ENCODE measurements at regions not wholly inside any gene's neighbourhood (a gene's known extent, or its start where the extent isn't known, plus 50 kb on each side); places are given as distances from the start of the nearest gene placed in this dataset.

DNA sequence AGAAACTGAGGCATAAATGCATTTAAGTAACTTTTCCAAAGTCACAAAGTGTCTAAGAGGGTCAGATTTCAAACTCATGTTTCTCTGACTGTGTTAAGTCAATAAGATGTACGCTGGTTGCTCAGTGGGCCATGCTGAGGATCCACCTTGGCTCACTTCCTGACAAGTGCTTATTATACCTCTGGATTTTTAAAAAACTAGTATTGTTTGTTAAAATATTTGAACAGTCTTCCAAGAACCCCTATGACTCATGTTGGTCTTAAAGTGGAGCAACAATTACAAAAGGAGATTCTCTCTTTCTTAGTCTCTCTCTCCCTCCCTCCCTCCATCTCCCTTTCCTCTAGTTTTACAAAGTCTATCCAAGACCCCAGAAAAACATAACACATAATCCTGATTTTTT is 1050.2 kb downstream of the AGBL1 start:
- H3K27ac ChIP-seq, result no peak overlapping the region
- TF ChIP-seq CTCF (conservative IDR thresholded peaks at IDR 0.05), result no peak
- no peak for TF ChIP-seq ZFX (IDR thresholded peaks at IDR 0.05)

DNA sequence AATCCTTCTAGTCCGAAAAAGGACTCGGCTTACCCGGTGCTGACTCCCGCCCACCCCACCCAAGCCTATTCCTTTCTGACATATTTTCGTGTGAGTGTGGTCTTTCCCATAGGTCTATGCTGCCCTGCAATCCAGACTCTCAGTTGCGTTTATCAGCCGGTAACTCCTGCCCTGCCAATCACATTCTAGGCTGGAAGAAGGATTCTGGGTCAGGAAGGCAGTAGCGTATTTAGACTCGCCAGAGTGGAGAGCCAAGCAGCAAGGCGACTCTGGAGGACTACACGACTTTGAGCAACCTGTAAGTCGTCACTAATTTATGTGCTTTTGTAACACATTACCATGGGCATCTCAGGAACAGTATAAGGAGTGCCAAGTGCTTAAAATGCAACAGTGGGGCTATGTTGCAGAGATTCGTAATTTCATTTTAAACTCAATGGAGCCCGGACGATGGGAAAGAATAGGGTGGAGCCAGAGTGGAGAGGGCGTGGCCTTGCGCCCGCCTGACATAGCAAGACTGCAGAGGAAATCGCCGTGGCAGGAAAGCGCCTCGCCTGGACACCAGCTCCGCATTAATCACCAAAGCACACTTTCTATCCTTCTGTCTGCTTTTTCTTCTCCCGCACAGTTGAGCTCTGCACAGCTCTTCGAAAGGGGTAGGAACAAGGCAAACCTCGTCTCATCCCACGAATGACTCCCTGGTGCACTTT is 1044.2 kb downstream of the AGBL1 start:
- TF ChIP-seq CTCF (conservative IDR thresholded peaks at IDR 0.05) (no peak), ZFX (IDR thresholded peaks at IDR 0.05) (no peak)
- no peak overlapping the region for H3K27ac ChIP-seq

- H3K27ac ChIP-seq, result no peak overlapping the region
- no peak for TF ChIP-seq ZFX (IDR thresholded peaks at IDR 0.05)
- no peak for TF ChIP-seq CTCF (conservative IDR thresholded peaks at IDR 0.05)
These were observed 1041.7 kb downstream of the AGBL1 start for GRCh38 chr15:87121336-87121735.

GRCh38 chr15:87120555-87120954 is 1040.9 kb downstream of the AGBL1 start:
- TF ChIP-seq ZFX (IDR thresholded peaks at IDR 0.05), result no peak
- no peak for TF ChIP-seq CTCF (conservative IDR thresholded peaks at IDR 0.05)
- no peak overlapping the region for H3K27ac ChIP-seq

DNA sequence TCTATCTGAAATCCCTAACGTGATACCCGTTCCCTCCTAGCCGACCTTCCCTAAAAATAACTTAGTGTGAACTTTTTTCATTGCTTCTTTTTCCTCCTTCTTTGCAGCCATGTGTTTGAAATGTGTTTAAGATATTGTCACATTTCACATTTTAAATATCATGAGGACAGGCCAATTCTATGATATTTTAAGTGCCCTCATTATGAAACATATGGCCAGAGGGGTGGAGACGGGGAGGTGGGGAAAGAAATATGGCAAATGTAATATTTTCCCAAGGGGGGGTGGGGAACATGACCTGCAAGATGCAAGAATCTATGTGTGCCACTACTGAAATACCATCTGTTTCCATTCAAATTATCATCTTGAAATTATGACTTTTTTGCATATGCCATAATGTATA is 1039.2 kb downstream of the AGBL1 start:
- TF ChIP-seq CTCF (conservative IDR thresholded peaks at IDR 0.05), result no peak
- no peak for TF ChIP-seq ZFX (IDR thresholded peaks at IDR 0.05)
- H3K27ac ChIP-seq, result no peak overlapping the region

DNA sequence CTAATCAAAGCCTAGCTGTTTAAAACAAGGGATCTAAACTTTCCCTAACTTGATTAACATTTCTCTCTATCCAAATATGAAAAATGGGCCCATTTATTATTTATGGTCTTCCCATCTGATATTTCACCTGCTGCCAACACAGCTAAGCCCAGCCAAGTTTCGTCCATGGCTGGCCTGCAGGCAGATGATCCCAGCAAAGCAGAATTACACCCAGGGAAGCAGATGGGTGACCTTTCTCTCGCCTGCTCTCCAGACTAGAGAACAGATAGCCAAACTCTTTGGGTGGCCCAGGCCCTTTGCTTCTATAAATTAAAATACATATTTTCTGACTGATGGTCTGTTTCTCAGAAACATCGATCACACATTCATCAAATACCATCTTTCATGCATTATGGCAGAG is 1038.8 kb downstream of the AGBL1 start:
- no peak overlapping the region for H3K27ac ChIP-seq
- TF ChIP-seq ZFX (IDR thresholded peaks at IDR 0.05) (no peak), CTCF (conservative IDR thresholded peaks at IDR 0.05) (no peak)

DNA sequence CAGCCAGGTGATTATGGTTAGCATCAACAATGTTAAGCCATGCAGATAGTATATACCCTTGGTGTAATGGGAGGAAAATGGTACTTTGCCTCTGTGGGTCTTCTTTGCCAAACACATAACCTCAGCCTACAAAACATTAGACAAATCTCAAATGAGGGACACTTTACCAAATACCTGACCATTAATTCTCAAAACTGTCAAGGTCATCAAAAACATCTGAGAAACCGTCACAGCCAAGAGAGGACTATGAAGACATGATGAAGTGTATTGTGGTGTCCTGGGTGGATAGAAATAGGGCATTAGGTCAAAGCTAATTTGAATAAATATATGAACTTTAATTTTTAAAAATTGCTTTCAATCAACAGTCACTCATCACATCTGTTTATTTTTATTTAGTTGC is 1036.1 kb downstream of the AGBL1 start:
- no peak overlapping the region for H3K27ac ChIP-seq
- TF ChIP-seq ZFX (IDR thresholded peaks at IDR 0.05) (no peak), CTCF (conservative IDR thresholded peaks at IDR 0.05) (no peak)

All from C4-2B (cell line).